Sigmoid colon (tissue), 4 donors: ENCODE measurements at regions not wholly inside any gene's neighbourhood (a gene's known extent, or its start where the extent isn't known, plus 50 kb on each side); places are given as distances from the start of the nearest gene placed in this dataset.

Source experiments
- CTCF ChIP-seq, 4 experiments: fragments of 450-650 bp in 3 of 4; fragments of 200-600 bp in 1 of 4; IDR thresholded peaks; one replicate each; pipeline ENCODE4 v1.5.1; 2016 to 2019; ENCODE audit warnings: antibody characterized with exemption in 4 of 4, mild to moderate bottlenecking in 3 of 4, moderate library complexity in 2 of 4
- POLR2A ChIP-seq, 2 donors: fragments of 450-650 bp; IDR thresholded peaks; one replicate each; pipeline ENCODE4 v1.6.1; 2016; ENCODE audit warnings: antibody characterized with exemption in 2 of 2, mild to moderate bottlenecking in 2 of 2, moderate library complexity in 2 of 2
- POLR2AphosphoS5 ChIP-seq, 4 donors: sonication (generic); formaldehyde crosslinking; IDR thresholded peaks; one replicate each; pipeline ENCODE4 v1.6.1; 2017; ENCODE audit warnings: antibody characterized with exemption in 4 of 4

GRCh38 chr20:60977901-60978300, 274.2 kb upstream of the CDH4 start:
- TF ChIP-seq CTCF (IDR thresholded peaks at IDR 0.05) (no peak), POLR2AphosphoS5 (IDR thresholded peaks at IDR 0.05) (no peak), POLR2A (IDR thresholded peaks at IDR 0.05) (no peak)
